ENCODE measurements at regions not wholly inside any gene's neighbourhood (a gene's known extent, or its start where the extent isn't known, plus 50 kb on each side); places are given as distances from the start of the nearest gene placed in this dataset.
A peak's percentile ranks its signal among the peaks of the same experiment; 100 is the strongest.

DNA sequence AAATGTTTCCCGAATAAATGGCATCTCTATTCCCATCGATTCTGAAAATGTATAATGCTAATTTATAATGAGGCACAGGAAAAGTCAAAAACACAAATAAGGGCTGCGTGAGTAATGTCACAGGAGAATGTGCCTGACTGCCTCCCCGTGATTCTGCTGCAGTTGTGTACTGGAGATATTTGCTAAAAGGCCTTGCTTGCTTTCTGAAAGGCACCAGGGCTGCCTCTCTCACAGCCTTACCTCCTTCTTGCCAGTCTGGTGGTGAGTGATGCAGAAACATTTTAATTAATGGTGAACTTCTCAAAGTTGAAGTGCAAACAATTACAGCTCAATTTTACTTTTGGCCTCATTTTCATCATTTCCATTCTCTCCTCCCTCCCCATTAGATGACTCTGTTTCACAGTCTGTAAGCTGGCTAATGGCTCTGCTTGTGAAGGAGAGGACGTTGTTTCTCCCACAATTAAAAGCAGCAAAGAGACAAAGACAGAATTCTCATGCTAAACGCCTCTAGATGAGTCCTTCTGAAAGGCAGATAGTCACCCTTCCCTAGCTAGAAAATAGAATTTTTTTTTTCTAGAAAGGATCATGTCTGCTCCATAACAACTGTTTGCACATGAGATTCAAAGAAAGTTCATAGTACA lies 377.6 kb downstream of the MDFIC start:
- intact Hi-C loops (cut with DNase I, micrococcal nuclease), result no loop called here
- Histone ChIP-seq H3K4me1 (ENCODE audit: low read depth) (peaks cover 3% of the 10 kb centered on the region), H3K36me3 (ENCODE audit: low read depth) (no peaks in the 10 kb centered on the region), H3K9me3 (no peaks in the 10 kb centered on the region), H3K4me3 (no peak overlapping the region)
- ATAC-seq (no peak), DNase-seq (no peak)
- TF ChIP-seq, protein P1, sequence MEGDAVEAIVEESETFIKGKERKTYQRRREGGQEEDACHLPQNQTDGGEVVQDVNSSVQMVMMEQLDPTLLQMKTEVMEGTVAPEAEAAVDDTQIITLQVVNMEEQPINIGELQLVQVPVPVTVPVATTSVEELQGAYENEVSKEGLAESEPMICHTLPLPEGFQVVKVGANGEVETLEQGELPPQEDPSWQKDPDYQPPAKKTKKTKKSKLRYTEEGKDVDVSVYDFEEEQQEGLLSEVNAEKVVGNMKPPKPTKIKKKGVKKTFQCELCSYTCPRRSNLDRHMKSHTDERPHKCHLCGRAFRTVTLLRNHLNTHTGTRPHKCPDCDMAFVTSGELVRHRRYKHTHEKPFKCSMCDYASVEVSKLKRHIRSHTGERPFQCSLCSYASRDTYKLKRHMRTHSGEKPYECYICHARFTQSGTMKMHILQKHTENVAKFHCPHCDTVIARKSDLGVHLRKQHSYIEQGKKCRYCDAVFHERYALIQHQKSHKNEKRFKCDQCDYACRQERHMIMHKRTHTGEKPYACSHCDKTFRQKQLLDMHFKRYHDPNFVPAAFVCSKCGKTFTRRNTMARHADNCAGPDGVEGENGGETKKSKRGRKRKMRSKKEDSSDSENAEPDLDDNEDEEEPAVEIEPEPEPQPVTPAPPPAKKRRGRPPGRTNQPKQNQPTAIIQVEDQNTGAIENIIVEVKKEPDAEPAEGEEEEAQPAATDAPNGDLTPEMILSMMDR (IDR thresholded peaks at IDR 0.05), result no peak

DNA sequence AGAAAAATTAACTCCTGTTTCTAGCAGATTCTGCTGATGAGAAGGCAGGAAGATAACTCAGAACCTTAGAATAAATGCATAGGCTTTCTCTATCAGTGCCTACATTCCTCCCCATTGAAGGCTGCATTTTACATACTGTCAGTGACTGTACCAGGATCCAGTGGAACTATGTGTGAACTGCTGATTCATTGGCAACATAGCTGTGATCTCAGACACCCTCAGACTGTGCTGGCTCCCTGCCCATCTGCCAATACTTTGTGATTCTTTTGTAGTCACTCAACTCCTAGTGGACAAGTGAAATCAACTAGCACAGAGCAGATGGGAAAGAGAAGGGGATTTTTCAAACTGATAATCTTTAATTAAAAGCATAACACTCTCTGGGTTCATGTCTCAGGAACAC lies 375.8 kb downstream of the MDFIC start:
- Histone ChIP-seq H3K4me3 (no peak overlapping the region), H3K9me3 (no peaks in the 10 kb centered on the region), H3K4me1 (ENCODE audit: low read depth) (peaks cover 3% of the 10 kb centered on the region), H3K36me3 (ENCODE audit: low read depth) (no peaks in the 10 kb centered on the region)
- DNase-seq, result peak in 1 of 3 donors; percentile 6
- intact Hi-C loops (cut with DNase I, micrococcal nuclease), result no loop called here
- TF ChIP-seq, protein P1 (IDR thresholded peaks at IDR 0.05), result no peak
- peak; percentile 31 for ATAC-seq

DNA sequence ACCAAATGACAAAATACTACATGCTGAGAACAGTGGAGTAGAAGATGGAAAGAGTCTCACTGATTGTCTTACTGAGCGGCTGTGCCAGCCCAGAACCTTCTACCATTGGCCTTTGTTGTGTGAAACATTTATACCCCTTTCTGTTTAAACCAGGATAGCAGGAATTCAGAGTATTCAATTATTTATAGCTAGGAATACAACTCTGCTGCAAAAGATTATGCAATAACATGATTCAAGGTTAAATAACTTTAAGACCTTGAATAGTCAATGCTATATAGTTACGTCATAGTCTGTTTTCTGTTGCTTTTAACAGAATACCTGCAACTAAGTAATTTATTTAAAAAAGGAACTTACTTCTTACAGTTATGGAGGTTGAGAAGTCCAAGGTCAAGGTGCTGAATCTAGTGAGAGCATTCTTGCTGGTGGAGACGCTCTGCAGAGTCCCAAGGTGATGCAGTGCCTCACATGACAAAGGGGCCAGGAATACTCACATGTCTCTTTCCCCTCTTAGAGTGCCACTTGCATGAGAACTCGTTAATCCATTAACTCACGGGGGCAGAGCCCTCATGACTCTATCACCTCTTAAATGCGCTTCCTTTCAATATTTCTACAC lies 371.8 kb downstream of the MDFIC start:
- H3K4me3 ChIP-seq, result no peak overlapping the region
- no peaks in the 10 kb centered on the region for H3K9me3 ChIP-seq
- H3K4me1 ChIP-seq (ENCODE audit: low read depth), result no peaks in the 10 kb centered on the region
- ATAC-seq, result no peak
- no peaks in the 10 kb centered on the region for H3K36me3 ChIP-seq (ENCODE audit: low read depth)
- intact Hi-C loops (cut with DNase I, micrococcal nuclease), result no loop called here
- TF ChIP-seq, protein P1 (IDR thresholded peaks at IDR 0.05), result no peak
- no peak for DNase-seq

DNA sequence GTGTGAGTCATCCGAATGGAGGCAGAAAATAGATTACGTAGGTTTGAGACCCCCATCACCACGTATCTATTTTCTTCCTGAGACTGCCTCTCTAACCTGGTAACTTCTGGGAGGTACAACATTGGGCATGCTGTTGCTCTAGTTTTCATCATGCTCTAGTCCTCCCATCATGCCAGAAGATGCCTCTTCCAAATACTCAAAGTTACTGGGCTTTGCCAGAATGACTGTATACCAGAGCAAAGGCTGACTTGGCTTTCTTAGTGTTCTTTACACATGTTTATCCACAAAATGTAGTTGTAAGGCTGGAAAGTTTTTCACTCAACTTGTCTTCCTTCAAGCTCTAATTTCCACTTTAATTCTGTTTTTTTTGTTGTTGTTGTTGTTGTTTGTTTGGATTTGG lies 370.5 kb downstream of the MDFIC start:
- intact Hi-C loops (cut with DNase I, micrococcal nuclease), result no loop called here

DNA sequence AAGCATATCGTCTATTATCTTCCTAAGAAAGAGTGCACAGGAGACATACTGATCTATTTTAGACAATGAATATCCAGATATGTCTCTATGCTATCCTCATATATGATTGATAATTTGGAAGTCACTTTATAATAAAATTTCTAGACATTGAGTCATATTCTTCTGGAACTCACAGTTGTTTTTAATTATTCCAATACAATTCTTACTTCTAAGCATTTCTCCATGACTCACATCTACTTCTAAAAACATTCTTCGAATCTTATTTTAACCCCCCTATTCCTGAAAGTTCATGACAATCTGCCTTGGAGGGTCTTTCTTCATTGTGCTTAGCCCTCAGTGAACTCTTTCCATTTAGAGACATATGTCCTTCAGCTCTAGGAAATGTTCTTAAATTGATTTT lies 368.1 kb downstream of the MDFIC start:
- DNase-seq (no peak), ATAC-seq (no peak)
- no peaks in the 10 kb centered on the region for H3K9me3 ChIP-seq
- H3K4me3 ChIP-seq, result no peak overlapping the region
- H3K4me1 ChIP-seq (ENCODE audit: low read depth), result no peaks in the 10 kb centered on the region
- TF ChIP-seq, protein P1 (IDR thresholded peaks at IDR 0.05), result no peak
- intact Hi-C loops (cut with DNase I, micrococcal nuclease), result no loop called here
- H3K36me3 ChIP-seq (ENCODE audit: low read depth), result no peaks in the 10 kb centered on the region

More for the DNA sequence above, 370.5 kb downstream of the MDFIC start:
- Histone ChIP-seq H3K4me1 (ENCODE audit: low read depth) (no peaks in the 10 kb centered on the region), H3K9me3 (no peaks in the 10 kb centered on the region), H3K4me3 (no peak overlapping the region), H3K36me3 (ENCODE audit: low read depth) (no peaks in the 10 kb centered on the region)
- DNase-seq, result no peak
- ATAC-seq, result no peak
- TF ChIP-seq, protein P1 (IDR thresholded peaks at IDR 0.05), result no peak
